Glomerular visceral epithelial cell (primary cell): ENCODE measurements at regions not wholly inside any gene's neighbourhood (a gene's known extent, or its start where the extent isn't known, plus 50 kb on each side); places are given as distances from the start of the nearest gene placed in this dataset.
A peak's percentile ranks its signal among the peaks of the same experiment; 100 is the strongest.
"Not testable (repeated sequence)": the region's sequence is repeated elsewhere in the genome, so short reads cannot be mapped to it uniquely, and the experiment has no call there.

ENCODE experiments used
- DNase-seq: peaks from one replicate; pipeline ENCODE4 v3.0.0-alpha.2; 2016; ENCODE audit errors: extremely low spot score

- DNase-seq: peak; percentile 7
These were observed 53.7 kb upstream of the OTOGL start for GRCh38 chr12:80045594-80045993.

DNA sequence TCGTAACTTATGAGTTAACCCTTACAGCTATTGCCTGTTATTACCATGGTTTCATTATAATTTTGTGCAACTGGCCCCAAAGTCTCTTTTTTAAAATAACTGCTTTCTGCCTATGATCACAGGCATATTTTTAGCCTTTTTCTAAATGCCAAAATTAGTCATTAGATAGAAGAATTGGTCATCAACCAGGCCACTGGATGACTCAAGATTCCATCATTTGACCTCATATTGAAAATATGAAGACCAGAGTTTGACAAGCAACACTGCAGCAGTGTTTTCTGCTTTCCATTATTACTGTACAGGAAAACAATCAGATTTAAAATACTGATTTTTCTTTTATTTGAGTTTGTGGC is 54.7 kb upstream of the OTOGL start:
- peak; percentile 56 for DNase-seq

DNA sequence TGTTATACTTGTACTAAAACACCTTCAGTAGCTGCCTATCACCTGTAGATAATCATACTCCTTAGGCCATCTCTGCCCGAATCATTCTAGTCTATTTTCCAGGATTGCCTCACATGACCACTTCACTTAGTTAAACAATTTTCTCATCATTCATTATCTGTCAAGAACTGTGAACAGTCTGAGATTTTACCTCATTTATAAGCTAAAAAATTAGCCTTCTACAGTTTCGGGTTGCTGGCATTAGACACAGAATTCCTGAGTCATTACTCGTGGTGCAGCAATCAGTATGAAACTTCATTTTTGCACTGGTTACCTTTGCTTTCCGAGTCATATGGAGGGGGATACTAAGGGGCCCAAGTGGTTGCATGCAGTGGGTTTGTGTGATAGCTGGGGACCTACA is 57.6 kb upstream of the OTOGL start:
- peak; percentile 9 for DNase-seq

- no peak for DNase-seq
These were observed 58.3 kb upstream of the OTOGL start for GRCh38 chr12:80041071-80041470.

DNA sequence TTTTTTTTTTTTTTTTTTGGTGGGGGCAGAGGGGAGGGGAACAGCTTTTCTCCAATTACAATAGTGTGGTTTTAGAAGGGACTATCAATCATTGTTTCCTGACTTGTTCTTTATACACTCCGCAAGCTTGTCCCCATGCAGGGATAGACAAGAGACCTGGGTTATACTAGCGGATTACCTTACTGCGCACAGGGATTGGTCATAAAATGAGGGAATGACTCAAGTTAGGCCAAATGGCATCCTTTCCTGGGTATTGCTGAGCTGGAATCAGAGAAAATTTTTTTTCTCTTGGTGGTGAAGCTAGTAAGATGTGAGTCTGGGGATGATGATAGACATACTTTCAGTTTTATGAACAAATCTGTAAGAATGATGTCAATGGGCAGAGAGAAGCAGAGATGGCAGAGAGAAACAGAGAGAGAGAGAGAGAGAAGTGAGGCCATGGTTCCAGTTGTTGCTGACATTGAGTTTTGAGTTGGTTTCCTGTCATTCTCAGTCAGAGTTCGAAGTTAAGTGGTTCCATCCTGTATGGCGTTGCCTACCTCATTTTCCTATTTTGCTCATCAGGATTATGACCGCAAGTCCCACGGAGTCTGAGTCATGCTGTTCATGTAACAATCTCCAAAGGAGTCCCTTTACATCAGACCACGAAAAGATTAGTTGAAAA is 59.1 kb upstream of the OTOGL start:
- no peak for DNase-seq

- DNase-seq: no peak
These were observed 61.2 kb upstream of the OTOGL start for GRCh38 chr12:80038062-80038560.

- peak; percentile 18 for DNase-seq
These were observed 65.9 kb upstream of the OTOGL start for GRCh38 chr12:80033448-80033847.

- DNase-seq: no peak
These were observed 66.4 kb upstream of the OTOGL start for GRCh38 chr12:80032946-80033345.

GRCh38 chr12:80031229-80031628 is 68.1 kb upstream of the OTOGL start:
- DNase-seq: no peak

DNA sequence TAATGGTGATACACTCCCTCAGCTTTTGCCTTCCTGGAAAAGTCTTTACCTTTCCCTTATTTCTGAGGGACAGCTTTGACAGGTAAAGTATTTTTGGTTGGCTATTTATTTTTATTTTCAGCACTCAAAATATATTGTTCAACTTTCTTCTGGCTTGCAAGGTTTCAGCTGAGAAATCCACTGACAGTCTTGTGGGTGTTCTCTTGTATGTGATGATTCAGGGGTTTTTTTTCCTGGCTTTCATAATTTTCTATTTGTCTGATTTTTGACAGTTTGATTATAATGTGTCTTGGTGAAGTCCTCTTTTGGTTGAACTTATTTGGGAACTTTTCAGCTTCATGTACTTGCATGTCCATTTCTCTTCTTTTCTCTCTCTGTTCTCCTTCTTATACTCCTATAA is 73.7 kb upstream of the OTOGL start:
- no peak for DNase-seq

GRCh38 chr12:80019691-80020090 is 79.6 kb upstream of the OTOGL start:
- no peak for DNase-seq

DNA sequence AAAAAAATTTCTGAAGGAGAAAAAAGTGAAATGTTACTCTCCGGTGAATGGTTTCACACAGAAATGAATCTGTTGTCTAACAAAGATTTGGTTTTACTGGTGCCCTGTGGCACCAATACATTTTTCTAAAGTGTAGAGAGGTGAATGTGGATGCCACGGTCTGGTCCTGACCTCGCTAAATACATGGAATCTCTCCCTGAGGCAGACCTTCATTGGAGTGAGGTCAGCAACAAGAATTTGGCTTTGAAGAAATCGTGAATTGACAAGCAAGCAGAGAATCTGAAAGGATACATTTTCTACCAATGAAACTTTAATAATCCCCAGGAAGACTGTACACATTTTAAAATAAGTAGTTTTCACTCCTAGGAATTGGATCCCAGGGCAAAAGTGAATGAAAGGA is 81.2 kb upstream of the OTOGL start:
- DNase-seq: no peak

DNA sequence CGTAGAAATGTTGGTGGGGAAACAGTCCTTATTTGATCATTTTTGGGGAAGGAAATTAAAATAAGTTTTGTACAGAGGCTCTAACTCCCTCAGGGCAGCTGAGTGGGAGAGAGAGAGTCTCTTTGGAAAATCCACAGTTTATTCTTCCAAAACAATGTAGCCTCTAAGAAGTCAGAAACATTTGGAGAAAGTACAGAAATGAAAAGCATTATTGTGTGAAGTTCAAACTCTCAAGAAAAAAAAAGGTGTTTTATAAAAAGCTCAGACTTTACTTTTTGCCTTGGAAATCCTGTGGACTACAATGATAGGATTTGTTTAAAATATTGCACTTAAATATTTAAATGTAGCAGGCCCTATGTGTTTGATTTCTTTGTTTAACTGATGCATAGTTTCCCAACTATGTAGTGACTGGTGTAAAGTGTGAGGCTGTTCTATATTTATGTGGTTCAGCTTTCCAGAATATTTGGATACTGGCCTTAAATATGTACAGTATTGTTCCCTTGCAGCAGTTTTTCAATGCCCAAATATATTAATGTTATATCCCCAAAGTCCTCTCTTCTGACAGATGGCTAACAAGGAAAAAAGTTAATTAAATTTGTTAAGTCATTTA is 82.0 kb upstream of the OTOGL start:
- no peak for DNase-seq

GRCh38 chr12:80016684-80017083 is 81.8 kb upstream of the PPP1R12A start:
- no peak for DNase-seq

DNA sequence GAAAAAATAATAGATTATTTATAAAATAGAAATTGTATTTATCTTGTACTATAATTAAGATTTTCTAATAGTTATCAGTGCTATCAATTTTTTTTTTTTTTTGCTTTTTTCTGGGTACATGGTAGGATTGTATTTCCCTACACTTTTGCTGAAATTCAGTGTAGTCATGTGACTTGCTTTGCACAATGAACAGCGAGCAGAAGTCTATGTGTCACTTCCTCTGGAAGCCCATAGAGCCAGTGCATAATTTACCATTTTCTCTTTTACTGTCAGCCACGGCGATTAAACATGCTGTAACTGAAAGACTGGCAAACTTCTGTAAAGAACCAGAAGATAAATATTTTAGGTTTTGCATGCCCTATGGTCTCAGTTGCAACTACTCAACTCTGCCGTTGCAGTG is 80.8 kb upstream of the PPP1R12A start:
- no peak for DNase-seq

GRCh38 chr12:80003744-80004143 is 68.8 kb upstream of the PPP1R12A start:
- not testable (repeated sequence) for DNase-seq

- DNase-seq: no peak
These were observed 66.7 kb upstream of the PPP1R12A start for GRCh38 chr12:80001562-80001961.

DNA sequence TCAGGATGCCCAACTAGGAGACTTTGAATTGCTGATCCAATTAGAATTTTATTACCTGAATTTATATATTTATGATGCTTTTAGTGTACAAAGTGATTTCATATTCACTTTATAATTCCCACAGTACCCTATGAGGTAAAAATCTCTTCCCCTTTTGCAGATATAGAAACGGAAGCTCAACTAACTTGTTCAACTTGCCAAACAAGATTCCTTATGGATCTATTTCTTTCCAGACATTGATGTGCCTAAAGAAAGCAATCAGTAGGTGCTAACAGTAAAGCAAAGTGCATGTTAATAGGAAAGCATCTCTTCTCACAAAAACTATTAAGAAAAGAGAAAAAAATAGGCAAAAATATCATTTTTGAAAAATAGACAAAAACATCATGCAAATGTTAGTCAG is 65.9 kb upstream of the PPP1R12A start:
- no peak for DNase-seq

- DNase-seq: no peak
These were observed 63.7 kb upstream of the PPP1R12A start for GRCh38 chr12:79998554-79998953.

DNA sequence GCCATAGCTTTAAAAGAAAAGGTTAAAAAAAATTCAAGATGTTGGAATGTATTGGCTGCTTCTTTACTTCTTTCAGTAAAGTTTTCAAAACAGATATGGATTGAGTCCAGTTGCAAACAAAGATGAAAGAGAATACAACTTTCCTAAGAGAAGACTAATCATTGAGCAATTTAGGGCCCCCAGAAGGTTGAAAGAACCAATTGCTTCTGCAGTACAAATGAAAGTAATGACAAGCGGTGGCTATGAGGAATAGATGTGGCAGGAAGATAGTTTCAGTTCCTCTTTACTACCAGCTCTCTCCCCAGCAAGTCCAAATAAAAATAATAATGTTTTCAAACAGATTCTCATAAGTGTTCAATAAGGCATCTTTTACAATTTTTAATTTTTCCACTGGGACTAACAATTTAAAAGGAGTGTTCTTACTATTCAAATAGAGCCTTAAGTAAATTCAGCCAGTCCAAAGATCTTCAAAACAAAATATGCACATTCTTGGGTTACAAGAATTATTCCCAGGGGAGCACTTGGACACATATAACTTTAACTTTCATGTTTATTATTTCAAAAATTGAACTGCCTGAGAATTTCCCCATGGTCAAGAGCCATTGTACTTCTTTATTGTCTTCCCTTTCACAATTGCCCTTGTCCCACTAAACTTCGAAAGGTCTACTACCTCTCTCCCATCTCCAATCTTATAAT is 62.3 kb upstream of the PPP1R12A start:
- no peak for DNase-seq

DNA sequence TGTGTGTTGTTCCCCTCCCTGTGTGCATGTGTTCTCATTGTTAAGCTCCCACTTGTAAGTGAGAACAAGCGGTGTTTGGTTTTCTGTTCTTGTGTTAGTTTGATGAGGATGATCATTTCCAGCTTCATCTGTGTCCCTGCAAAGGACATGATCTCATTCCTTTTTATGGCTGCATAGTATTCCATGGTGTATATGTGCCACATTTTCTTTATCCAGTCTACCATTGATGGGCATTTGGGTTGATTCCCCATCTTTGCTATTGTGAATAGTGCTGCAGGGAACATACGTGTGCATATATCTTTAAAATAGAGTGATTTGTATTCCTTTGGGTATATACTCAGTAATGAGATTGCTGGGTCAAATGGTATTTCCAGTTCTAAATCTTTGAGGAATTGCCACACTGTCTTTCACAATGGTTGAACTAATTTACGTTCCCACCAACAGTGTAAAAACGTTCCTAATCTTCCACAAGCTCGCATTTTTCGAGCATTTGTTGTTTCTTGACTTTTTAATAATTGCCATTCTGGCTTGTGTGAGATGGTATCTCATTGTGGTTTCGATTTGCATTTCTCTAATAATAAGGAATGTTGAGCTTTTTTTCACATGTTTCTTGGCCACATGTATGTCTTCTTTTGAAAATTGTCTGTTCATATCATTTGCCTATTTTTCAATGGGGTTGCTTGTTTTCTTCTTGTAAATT is 60.6 kb upstream of the PPP1R12A start:
- not testable (repeated sequence) for DNase-seq

GRCh38 chr12:79993106-79993862 is 58.4 kb upstream of the PPP1R12A start:
- no peak for DNase-seq
